HL-60 (cell line): ENCODE measurements at regions not wholly inside any gene's neighbourhood (a gene's known extent, or its start where the extent isn't known, plus 50 kb on each side); places are given as distances from the start of the nearest gene placed in this dataset.

Source experiments
- DNase-seq, 2 experiments: peaks; one replicate each; pipeline ENCODE4 v3.0.0-alpha.2; 2010 to 2020; ENCODE audit warnings: low read depth in 1 of 2, low spot score in 1 of 2
- H3K27ac ChIP-seq: fragments of 250-450 bp; sonication (Bioruptor Pico); replicated peaks from 2 replicates; pipeline ENCODE4 v1.5.1; 2020; ENCODE audit warnings: mild to moderate bottlenecking, moderate library complexity
- H3K27me3 ChIP-seq: fragments of 250-450 bp; sonication (Bioruptor Pico); 2 replicates; pipeline ENCODE4 v1.5.1; 2021; ENCODE audit warnings: mild to moderate bottlenecking, moderate library complexity; ENCODE audit not compliant: insufficient read depth, poor library complexity, severe bottlenecking
- H3K4me3 ChIP-seq: replicated peaks from 2 replicates; pipeline ENCODE4 v1.5.1; 2011; ENCODE audit warnings: mild to moderate bottlenecking, control low read depth, low read length; ENCODE audit not compliant: insufficient read depth
- GABPA ChIP-seq: IDR thresholded peaks from 2 replicates; pipeline ENCODE4 v1.6.1; 2012; ENCODE audit warnings: low read depth
- POLR2AphosphoS5 ChIP-seq: IDR thresholded peaks from 2 replicates; pipeline ENCODE4 v1.6.1; 2012; ENCODE audit warnings: low read depth
- REST ChIP-seq: IDR thresholded peaks from 2 replicates; pipeline ENCODE4 v1.6.1; 2012; ENCODE audit warnings: low read depth; ENCODE audit not compliant: insufficient replicate concordance
- SPI1 ChIP-seq: IDR thresholded peaks from 2 replicates; pipeline ENCODE4 v1.6.1; 2012; ENCODE audit warnings: low read depth, mild to moderate bottlenecking, borderline replicate concordance
- TF ChIP-seq, protein P1 (sequence below): IDR thresholded peaks from one replicate; pipeline ENCODE4 v1.5.1; 2011; ENCODE audit warnings: low read length, control low read depth, inconsistent platforms; ENCODE audit not compliant: insufficient read depth

DNA sequence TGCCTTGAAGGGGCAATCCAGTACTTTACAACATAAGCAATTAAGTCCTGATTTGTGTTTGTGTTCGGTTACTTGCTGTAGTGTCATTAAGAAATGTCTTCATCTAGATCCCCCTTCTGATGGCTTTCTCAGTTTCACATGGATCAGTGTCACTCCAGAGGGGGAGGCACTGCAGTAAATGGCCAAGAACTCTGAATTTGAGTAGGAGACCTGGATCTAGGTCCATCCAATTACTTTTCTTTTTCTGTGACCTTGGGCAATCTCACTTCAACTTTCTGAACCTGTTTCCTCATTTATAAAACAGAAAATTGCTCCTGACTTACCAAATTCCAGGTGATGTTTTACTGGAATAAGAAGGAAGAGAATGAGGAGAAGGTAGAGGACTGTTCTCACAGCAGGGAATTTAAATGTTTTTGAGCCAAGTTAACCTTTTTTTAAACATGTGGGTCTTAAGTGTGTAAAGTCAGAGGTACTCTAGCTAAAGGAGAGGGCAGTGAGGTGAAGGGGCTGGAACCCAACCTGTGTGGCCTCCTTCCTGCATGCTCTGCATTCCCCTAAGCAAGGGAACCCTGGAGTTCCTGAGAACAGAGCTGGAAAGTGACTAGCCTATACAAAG, 285.5 kb downstream of the HACE1 start:
- DNase-seq, result no peak
- TF ChIP-seq REST, result no peak
- no peak for TF ChIP-seq GABPA
- TF ChIP-seq POLR2AphosphoS5, result no peak
- TF ChIP-seq, protein P1, sequence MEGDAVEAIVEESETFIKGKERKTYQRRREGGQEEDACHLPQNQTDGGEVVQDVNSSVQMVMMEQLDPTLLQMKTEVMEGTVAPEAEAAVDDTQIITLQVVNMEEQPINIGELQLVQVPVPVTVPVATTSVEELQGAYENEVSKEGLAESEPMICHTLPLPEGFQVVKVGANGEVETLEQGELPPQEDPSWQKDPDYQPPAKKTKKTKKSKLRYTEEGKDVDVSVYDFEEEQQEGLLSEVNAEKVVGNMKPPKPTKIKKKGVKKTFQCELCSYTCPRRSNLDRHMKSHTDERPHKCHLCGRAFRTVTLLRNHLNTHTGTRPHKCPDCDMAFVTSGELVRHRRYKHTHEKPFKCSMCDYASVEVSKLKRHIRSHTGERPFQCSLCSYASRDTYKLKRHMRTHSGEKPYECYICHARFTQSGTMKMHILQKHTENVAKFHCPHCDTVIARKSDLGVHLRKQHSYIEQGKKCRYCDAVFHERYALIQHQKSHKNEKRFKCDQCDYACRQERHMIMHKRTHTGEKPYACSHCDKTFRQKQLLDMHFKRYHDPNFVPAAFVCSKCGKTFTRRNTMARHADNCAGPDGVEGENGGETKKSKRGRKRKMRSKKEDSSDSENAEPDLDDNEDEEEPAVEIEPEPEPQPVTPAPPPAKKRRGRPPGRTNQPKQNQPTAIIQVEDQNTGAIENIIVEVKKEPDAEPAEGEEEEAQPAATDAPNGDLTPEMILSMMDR, result no peak
- Histone ChIP-seq H3K4me3 (no peak overlapping the region), H3K27me3 (no peaks in the 10 kb centered on the region), H3K27ac (no peak overlapping the region)

- TF ChIP-seq REST (no peak), POLR2AphosphoS5 (no peak), SPI1 (no peak), GABPA (no peak)
- TF ChIP-seq, protein P1, result no peak
- no peak overlapping the region for H3K27ac ChIP-seq
These were observed 286.4 kb downstream of the HACE1 start for GRCh38 chr6:104573350-104573749.

DNA sequence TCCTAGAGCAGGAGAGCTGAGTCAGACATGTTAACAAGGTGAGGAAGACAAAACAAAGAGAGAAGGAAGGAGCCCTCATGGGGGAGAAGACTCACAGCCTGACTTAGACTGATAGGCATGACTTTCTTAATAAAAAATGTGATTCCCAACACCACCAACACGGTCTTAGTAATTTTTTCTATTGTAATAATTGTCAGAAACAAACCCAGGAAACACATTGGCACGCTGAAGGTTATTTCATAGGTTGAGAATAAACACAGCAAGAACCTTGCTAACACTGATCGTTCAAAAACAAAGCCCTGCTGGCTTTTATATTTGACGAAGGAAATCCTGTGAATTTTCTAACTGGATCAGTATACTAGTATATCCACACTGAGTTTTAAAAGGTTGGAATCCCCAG, 286.8 kb downstream of the HACE1 start:
- H3K4me3 ChIP-seq, result no peak overlapping the region
- H3K27me3 ChIP-seq, result no peaks in the 10 kb centered on the region
- DNase-seq, result no peak
- TF ChIP-seq POLR2AphosphoS5 (no peak), REST (no peak), SPI1 (no peak), GABPA (no peak)
- TF ChIP-seq, protein P1, result no peak
- H3K27ac ChIP-seq, result no peak overlapping the region

More at GRCh38 chr6:104573350-104573749, 286.4 kb downstream of the HACE1 start:
- Histone ChIP-seq H3K4me3 (no peak overlapping the region), H3K27me3 (no peaks in the 10 kb centered on the region)
- DNase-seq, result no peak
